K562 (cell line): ENCODE measurements at regions not wholly inside any gene's neighbourhood (a gene's known extent, or its start where the extent isn't known, plus 50 kb on each side); places are given as distances from the start of the nearest gene placed in this dataset.

ENCODE experiments used
- ATAC-seq: fragments of 200-7000 bp; cut with Tn5 transposase; 3 replicates; pipeline ENCODE4 v1.9.1; 2020; ENCODE audit warnings: moderate library complexity
- BruUV-seq: library from RNA; stranded (reverse); fragments of 400-500 nt; replicated peaks from 2 replicates; lab custom pipeline; 2021; lab: Mats Ljungman, UMichigan
- CTCF ChIA-PET: fragments of 300-600 bp; formaldehyde crosslinking; extraction: SDS; loops from one replicate; lab custom pipeline; 2021; ENCODE audit warnings: low intra/inter-chr PET ratio; lab: Yijun Ruan, JAX
- POLR2A ChIA-PET: fragments of 300-600, 350-650 bp; sonication (Branson Sonifier 250); formaldehyde crosslinking; extraction: SDS; loops from one replicate; lab custom pipeline; 2021; ENCODE audit warnings: antibody characterized with exemption, inconsistent platforms; lab: Yijun Ruan, JAX
- DNase-seq, 4 experiments: peaks; one replicate each; pipeline versions ENCODE4 v3.0.0 to v3.0.0-alpha.2; 2011 to 2018; ENCODE audit warnings: low spot score in 3 of 4, mixed read lengths in 3 of 4; ENCODE audit errors: extremely low read depth in 1 of 4
- FAIRE-seq: peaks from 2 replicates; lab custom pipeline; 2011; peaks lifted over from hg19 to GRCh38; lab: Jason Lieb, UNC
- H2AFZ ChIP-seq: 2 replicates; pipeline ENCODE4 v1.6.0; 2011; ENCODE audit warnings: low read depth, low read length, control low read depth, inconsistent platforms
- H3K27ac ChIP-seq: fragments of 200-600 bp; 3 replicates; pipeline ENCODE4 v1.8.0; 2011; ENCODE audit warnings: low read depth, mild to moderate bottlenecking, control low read depth, inconsistent platforms, low read length, moderate library complexity, mixed read lengths; ENCODE audit errors: extremely low read depth
- H3K27me3 ChIP-seq, 2 experiments: fragments of 300-600 bp in 1 of 2; 2 replicates in 1 of 2; 3 replicates in 1 of 2; pipeline versions ENCODE4 v1.6.0 to v1.8.0; 2011; ENCODE audit warnings: inconsistent platforms in 2 of 2, low read length in 2 of 2, mild to moderate bottlenecking in 1 of 2, mixed read lengths in 1 of 2, moderate library complexity in 1 of 2; ENCODE audit not compliant: control insufficient read depth in 2 of 2, insufficient read depth in 2 of 2
- H3K36me3 ChIP-seq: fragments of 300-600 bp; 3 replicates; pipeline ENCODE4 v1.8.0; 2011; ENCODE audit warnings: mild to moderate bottlenecking, low read length, inconsistent platforms; ENCODE audit not compliant: control insufficient read depth, insufficient read depth
- H3K4me1 ChIP-seq, 2 experiments: fragments of 200-600 bp in 1 of 2; replicated peaks in 1 of 2; 2 replicates in 1 of 2; 3 replicates in 1 of 2; pipeline versions ENCODE4 v1.5.1 to v1.8.0; 2011; ENCODE audit warnings: inconsistent platforms in 2 of 2, low read length in 2 of 2, mild to moderate bottlenecking in 1 of 2, mixed read lengths in 1 of 2, moderate library complexity in 1 of 2; ENCODE audit not compliant: control insufficient read depth in 2 of 2, insufficient read depth in 2 of 2
- H3K4me2 ChIP-seq: 2 replicates; pipeline ENCODE4 v1.6.1; 2011; ENCODE audit warnings: low read length, control low read depth, inconsistent platforms, mixed read lengths; ENCODE audit not compliant: insufficient read depth
- H3K4me3 ChIP-seq: fragments of 200-600 bp; sonication (generic), shearing (Covaris generic); 2 replicates; pipeline ENCODE4 v1.5.1; 2016; ENCODE audit warnings: control low read depth, inconsistent platforms
- H3K79me2 ChIP-seq: fragments of 200-600 bp; 3 replicates; pipeline ENCODE4 v1.8.0; 2011; ENCODE audit warnings: low read length, inconsistent platforms; ENCODE audit not compliant: control insufficient read depth, insufficient read depth
- H3K9ac ChIP-seq, 2 experiments: 2 replicates each; pipeline versions ENCODE4 v1.6.0 to v1.6.1; 2011; ENCODE audit warnings: low read depth in 2 of 2, low read length in 2 of 2, control low read depth in 1 of 2, inconsistent platforms in 1 of 2, mild to moderate bottlenecking in 1 of 2, mixed read lengths in 1 of 2; ENCODE audit not compliant: insufficient read depth in 1 of 2
- H3K9me1 ChIP-seq: one replicate; pipeline ENCODE4 v1.6.0; 2011; ENCODE audit warnings: inconsistent platforms, mild to moderate bottlenecking, low read length, moderate library complexity; ENCODE audit not compliant: control insufficient read depth, insufficient read depth
- H3K9me3 ChIP-seq: replicated peaks from 2 replicates; pipeline ENCODE4 v1.5.1; 2011; ENCODE audit warnings: low read depth, low read length, inconsistent platforms; ENCODE audit not compliant: control insufficient read depth, insufficient read depth
- H4K20me1 ChIP-seq: replicated peaks from 2 replicates; pipeline ENCODE4 v1.6.1; 2011; ENCODE audit warnings: low read length, inconsistent platforms, mixed read lengths; ENCODE audit not compliant: control insufficient read depth, insufficient read depth
- BHLHE40 ChIP-seq: IDR thresholded peaks from 2 replicates; pipeline ENCODE4 v1.6.1; 2011; ENCODE audit warnings: low read length, improper control_type of control experiment
- IFI16 ChIP-seq: fragments of 250-450 bp; sonication (Bioruptor Pico); IDR thresholded peaks from 2 replicates; pipeline ENCODE4 v2.1.2; 2022; ENCODE audit warnings: mild to moderate bottlenecking, inconsistent platforms
- RBFOX2 ChIP-seq: fragments of 200-400 bp; formaldehyde crosslinking; IDR thresholded peaks from 2 replicates; pipeline ENCODE4 v1.6.1; 2017; ENCODE audit warnings: low read depth, mild to moderate bottlenecking, low read length, moderate library complexity
- ZHX1 ChIP-seq: fragments of 150-350 bp; conservative IDR thresholded peaks from 2 replicates; pipeline ENCODE4 v1.6.1; 2014; ENCODE audit warnings: low read length
- in situ Hi-C: fragments of 300-500 bp; cut with MboI; formaldehyde crosslinking; loops from 4 replicates; pipeline ENCODE4 v1.15.0; 2018; ENCODE audit warnings: inconsistent platforms, mixed read lengths
- intact Hi-C: fragments of 100-400 bp; cut with micrococcal nuclease; formaldehyde crosslinking; loops from 2 replicates; pipeline ENCODE4 v1.14.2; 2022

- Histone ChIP-seq H3K4me1 (no peaks in the 10 kb centered on the region), H3K36me3 (no peaks in the 10 kb centered on the region), H4K20me1 (no peaks in the 10 kb centered on the region), H3K4me2 (no peak overlapping the region), H3K27ac (no peak overlapping the region), H2AFZ (no peak overlapping the region), H3K9me1 (no peaks in the 10 kb centered on the region), H3K27me3 (no peaks in the 10 kb centered on the region)
- FAIRE-seq (no peak), ATAC-seq (no peak), DNase-seq (no peak)
- no TSS peak for BruUV-seq
- POLR2A ChIA-PET: no interaction called here
- in situ Hi-C loops (no loop called here), intact Hi-C loops (no loop called here)
- TF ChIP-seq ZHX1: no peak
- no peak for TF ChIP-seq RBFOX2
- no peak for TF ChIP-seq IFI16 (CRISPR knock-in tag)
- TF ChIP-seq BHLHE40: no peak
- TF ChIP-seq, all 486 proteins: peak for 0
- CTCF ChIA-PET: no interaction called here
- Histone ChIP-seq H3K4me3 (no peak overlapping the region), H3K79me2 (no peaks in the 10 kb centered on the region), H3K9me3 (no peaks in the 10 kb centered on the region), H3K9ac (no peak overlapping the region)
Measured at GRCh38 chr4:19793831-19794230, 457.9 kb upstream of the SLIT2 start.
